Activated CD4-positive, alpha-beta T cell treated with anti-CD3 and anti-CD28 coated beads, Interleukin-2, Interleukin-6, amounts not matched to agents 100 ng/mL and 50 ng/mL, durations not matched to agents 16 hours and 8 hours (primary cell): ENCODE measurements at regions not wholly inside any gene's neighbourhood (a gene's known extent, or its start where the extent isn't known, plus 50 kb on each side); places are given as distances from the start of the nearest gene placed in this dataset.
"Not testable (repeated sequence)": the region's sequence is repeated elsewhere in the genome, so short reads cannot be mapped to it uniquely, and the experiment has no call there.

ENCODE experiments used
- DNase-seq: peaks from one replicate; pipeline ENCODE4 v3.0.0-alpha.2; 2020

DNA sequence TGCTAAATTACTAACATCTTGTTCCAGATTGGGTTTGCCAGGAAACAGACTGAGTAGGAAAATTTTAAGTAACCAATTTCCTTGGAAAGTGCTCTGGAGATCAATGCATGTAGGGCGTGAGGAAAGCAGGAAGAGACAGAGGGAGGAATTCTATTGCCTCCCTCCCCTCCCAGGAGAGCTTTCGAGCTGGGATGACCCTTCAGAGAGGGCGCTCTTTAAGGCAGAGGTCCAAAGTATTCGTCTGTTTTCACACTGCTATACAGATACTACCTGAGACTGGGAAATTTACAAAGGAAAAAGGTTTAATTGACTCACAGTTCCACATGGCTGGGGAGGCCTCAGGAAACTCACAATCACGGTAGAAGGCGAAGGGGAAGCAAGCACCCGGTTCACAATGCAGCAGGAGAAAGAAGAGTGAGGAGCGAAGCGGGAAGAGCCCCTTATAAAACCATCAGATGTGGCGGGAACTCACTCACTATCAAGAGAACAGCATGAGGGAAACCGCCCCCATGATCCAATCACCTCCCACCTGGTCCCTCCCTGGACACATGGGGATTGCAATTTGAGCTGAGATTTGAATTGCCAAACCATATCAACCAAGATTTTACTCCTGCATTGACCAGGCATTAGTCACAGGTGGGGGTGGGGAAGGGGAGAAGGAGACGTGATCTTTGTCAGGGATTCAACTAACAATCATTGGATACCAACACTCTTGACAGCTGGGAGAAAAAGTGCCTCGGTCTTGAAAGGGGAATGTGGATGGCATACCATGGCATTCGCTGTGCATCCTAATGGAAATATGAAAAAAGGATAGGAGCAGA lies 63.8 kb downstream of the SLITRK2 start:
- no peak for DNase-seq

DNA sequence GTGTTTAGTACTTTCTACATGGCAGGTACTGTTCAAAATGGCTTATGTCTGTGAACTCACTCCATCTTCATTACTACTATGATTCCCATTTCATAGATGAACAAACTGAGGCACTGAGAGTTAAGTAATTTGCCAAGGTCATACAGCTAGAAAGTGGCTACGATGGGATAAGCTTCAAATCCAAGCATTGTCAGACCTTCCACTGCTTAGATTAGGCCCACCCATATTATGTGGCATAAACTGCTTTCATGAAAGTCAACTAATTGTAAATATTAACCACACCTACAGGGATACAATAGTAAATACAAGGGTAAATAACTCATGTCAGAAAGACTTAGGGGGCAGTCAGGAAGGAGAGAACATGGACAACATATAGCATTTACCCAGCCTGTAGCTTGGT lies 68.8 kb downstream of the SLITRK2 start:
- DNase-seq: no peak

DNA sequence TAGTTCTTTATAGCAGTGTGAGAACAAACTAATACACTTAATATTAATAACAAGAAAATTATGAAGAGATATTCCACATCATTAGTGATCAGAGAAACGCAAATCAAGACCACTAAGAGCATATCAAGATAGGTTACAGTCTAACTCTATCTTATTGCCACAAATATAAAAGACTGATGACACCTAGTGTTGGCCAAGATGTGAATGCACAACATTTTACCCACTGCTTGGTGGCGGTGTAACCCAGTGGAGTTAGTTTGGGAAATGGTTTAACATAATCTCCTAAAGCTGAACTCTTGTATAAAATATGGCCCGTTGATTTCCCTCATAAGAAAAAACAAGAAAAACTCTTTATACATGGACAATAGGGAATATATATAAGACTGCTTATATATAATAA lies 92.4 kb downstream of the SLITRK2 start:
- no peak for DNase-seq

DNA sequence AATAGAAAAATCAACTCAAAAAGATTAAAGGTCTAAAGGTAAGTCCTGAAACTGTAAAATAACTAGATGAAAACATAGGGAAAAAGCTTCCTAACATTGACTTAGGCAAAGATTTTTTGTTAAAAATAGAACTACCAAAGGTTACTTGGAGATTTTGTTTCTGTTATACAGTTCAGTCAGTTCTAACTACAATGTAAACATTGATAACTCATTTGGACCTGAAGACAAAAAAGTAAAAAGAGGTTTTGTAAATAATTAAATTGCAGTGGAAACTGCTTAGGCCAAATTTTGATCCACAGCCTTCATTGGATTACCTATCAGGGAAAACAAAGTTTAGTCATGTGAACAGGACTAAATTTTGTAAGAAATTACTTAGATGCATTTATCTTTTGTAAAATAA lies 101.8 kb downstream of the SLITRK2 start:
- DNase-seq: no peak

DNA sequence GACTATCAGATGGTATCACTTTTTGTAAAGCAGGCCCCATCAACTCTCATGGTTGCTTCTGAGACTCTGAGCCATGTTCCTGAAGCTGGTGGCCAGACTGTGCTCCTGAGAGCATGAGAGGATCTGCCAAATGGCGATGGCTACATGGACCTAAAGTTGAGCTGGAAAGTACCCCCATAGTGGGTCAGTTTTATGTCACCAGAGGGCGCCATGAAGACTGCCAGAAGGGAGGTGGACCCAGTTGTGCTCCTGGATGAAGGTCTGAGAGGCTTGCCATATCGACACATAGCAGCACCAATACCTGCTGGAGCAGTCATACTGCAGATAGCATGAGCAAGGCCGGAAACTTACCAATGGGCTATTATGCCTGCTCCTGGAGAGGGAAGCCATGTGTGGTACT lies 105.7 kb downstream of the SLITRK2 start:
- no peak for DNase-seq

DNA sequence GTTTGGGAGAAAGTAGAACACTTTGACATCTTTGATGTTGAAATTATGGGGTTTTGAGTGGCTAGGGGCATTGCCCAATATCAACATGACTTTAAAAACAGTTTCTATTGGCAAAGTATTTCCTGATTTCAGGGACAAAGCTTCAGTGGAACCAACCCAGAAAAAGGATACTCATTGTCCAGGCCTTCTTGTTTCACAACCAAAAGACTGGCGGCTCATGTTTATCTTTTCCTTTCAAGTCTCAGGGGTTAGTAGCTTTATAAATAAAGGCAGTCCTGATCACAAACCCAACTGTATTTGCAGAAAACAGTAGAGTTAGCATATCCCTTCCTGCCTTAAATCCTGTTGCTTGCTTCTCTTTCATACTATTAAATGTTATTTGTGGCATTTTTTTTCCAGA lies 119.1 kb downstream of the SLITRK2 start:
- DNase-seq: no peak

DNA sequence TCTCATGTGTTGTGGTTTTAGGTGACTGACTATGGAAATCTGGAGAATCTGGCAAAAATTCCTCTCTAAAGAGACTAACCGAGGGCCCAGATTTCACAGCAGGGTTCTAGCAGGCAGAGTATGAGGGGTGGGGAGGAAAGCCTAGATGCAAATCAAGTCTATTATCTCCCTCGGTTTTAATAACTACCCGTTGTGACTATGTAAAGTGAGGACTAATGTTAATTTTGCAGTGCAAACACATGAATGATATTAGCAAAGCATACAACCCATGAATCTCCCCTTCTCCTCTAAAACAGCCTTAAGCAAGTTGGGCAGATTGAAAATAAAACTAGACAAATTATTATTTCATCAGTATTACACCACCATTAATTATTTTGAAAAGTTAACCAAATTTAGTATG lies 131.4 kb downstream of the SLITRK2 start:
- DNase-seq: no peak

DNA sequence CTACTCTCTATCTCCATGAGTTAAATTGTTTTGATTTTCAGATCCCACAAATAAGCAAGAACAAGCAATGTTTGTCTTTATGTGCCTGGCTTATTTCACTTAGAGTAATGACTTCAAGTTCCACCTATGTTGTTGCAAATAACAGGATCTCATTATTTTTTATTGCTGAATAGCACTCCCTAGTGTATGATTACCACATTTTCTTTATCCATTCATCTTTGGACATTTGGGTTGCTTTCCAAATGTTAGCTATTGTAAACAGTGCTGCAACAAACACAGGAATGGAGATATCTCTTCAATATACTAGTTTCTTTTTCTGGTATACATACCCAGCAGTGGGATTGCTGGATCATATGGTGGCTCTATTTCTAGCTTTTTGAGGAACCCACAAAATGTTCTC lies 136.0 kb downstream of the SLITRK2 start:
- no peak for DNase-seq

DNA sequence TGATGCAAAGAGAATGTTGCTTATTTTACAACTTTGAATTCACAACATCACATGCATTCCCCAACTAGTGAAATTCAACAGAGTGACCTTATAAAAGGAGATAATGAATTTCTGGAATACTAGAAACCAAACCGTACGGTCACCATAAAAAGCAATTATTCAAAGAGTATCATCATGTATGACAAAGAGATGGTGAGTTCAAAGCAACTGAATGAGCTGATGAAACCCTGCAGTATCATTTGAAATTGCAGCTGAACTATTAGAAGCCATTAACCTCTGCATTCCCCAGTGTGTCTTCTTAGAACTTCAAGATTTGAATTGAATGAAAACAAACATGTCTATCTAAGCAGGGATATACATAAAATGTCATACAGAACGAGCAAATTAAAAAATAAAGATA lies 172.4 kb downstream of the SLITRK2 start:
- DNase-seq: no peak

DNA sequence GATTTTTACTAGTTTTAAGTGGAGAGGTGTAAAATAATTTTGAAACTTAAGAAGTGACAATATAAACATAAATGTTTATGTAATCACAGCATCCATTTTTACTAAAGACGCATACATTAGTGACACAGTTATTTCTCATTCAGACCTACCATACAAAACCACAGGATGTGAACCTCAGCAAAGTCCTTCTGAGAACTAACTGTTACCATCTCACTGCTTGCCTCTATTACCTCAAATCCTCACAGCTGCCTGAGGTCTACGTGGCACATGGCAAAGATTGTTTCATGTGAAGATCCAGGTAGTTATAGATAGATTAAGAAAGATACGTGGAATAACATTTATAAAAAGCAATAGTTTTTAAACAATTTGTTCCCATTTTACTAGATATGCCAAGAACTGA lies 189.0 kb downstream of the SLITRK2 start:
- no peak for DNase-seq

DNA sequence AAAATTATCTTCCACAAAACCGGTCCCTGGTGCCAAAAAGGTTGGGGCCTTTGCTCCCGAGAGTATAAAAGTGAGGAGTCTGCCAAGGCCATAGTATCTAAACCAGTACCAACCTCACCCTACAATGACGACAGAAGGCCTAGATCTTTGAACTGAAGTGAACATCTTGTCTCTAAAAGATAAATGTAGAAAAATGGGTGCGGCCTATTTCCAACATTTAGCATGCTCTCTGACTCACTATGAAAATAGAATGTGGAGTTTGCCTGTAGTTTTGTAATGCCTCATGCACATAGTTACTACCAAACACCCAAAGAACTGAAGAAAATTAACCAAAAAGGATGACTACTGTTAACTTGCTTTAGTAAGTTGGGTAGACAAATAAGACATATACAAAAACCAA lies 218.4 kb downstream of the SLITRK2 start:
- no peak for DNase-seq

DNA sequence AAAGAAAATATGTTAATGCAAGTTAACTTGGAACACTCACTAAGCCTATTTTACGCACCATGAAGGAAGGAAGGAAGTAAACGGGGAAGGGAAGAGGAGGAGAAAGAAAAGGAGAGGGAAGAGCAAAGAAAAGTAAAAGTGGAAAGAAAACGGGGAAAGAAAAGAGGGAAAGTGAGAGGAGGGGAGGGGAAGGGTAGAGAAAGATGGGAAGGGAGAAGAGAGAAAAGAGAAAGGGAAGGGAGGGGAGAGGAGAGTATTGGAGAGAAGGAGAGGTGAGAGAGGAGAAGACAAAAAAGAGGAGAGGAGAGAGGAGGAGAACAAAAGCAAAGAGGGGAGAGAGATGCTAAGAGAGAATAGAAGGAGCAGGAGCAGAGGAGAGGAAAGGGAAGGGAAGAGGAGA lies 224.1 kb downstream of the SLITRK2 start:
- DNase-seq: no peak

DNA sequence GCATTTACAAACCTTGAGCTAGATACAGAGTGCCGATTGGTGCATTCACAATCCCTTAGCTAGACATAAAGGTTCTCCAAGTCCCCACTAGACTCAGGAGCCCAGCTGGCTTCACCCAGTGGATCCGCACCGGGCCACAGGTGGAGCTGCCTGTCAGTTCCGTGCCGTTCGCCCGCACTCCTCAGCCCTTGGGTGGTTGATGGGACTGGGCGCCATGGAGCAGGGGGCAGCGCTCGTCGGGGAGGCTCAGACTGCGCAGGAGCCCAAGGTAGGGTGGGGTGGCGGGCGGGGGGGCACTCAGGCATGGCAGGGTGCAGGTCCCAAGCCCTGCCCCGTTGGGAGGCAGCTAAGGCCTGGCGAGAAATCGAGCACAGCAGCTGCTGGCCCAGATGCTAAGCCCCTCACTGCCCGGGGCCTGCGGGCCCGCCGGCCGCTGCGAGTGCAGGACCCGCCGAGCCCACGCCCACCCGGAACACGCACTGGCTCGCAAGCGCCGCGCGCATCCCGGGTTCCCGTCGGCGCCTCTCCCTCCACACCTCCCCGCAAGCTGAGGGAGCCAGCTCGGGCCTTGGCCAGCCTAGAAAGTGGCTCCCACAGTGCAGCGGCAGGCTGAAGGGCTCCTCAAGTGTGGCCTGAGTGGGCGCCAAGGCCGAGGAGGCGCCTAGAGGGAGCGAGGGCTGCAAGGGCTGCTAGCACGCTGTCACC lies 228.5 kb downstream of the SLITRK2 start:
- not testable (repeated sequence) for DNase-seq

DNA sequence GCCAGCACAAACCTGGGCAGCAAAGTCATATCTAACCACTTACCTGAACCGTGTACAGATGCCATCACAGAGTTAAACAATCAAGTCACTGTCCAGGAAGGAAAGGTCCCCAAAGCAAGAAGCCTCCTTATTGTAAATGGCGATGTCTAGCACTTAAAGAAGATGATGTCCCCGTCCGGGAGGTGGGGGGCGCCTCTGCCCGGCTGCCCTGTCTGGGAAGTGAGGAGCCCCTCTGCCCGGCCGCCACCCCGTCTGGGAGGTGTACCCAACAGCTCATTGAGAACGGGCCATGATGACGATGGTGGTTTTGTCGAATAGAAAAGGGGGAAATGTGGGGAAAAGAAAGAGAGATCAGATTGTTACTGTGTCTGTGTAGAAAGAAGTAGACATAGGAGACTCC lies 231.9 kb downstream of the SLITRK2 start:
- not testable (repeated sequence) for DNase-seq

DNA sequence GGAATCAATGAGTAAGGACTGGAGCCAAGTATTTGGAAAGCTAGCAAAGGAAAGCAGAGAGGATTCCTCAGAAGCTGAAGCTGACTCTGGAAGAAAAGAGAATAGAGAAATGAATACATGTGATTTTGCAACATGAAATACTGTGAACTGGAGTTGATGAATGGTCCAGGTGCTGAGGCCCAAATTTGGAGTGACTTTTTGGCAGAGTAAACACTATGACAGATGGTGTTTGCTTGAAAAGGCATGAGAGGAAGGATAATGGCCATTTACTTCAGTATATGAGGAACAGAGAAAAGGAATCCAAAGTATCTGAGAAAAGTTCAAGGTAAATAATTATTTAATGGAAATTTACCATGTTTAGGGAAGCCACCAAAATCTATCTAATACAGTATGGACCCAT lies 236.7 kb downstream of the SLITRK2 start:
- no peak for DNase-seq

DNA sequence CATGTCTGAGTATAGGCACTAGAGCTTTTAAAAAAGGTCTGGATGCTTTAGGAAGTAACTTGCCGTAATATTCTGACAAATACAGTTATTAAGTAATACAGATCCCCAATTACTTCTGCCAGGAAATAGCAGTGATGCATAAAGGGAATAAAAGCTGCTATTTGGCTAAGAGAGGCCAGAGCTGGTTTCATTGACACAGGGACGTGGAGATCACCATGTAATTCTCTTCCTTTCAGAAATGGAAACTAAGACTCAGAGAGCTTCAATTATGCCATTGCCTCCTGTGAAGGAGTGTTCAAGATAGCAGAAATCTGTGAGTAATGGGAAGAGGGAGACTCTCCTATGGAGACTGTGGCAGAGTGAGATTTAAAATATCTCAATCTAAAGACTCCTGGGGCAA lies 238.1 kb downstream of the SLITRK2 start:
- DNase-seq: no peak

DNA sequence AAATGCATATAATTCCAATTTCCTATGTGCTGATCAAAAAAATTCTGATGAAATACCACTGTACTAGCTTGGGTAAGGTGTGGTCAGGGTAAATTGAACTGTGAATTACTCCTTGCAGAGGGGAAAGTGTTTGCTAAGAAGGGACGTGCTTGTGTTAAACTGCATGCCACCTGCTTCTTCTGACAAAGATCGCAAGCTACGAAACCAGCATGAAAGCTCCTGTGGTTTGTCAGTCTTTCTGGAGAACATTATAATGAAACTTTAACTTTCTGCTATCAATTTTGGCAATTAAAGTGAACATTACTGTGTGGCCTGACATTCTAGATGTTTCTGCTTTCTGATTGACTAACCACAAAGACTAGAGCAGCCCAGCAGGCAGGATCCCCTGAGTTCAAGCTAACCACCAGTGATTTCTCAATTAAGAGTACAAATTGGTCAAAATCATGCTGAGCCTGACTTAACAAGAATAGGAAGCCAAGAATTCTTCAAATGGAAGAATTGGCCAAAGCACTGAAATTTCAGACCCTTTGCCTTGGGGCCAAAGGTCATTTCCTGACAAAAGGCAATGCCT lies 239.0 kb downstream of the SLITRK2 start:
- peak; percentile 10 for DNase-seq

DNA sequence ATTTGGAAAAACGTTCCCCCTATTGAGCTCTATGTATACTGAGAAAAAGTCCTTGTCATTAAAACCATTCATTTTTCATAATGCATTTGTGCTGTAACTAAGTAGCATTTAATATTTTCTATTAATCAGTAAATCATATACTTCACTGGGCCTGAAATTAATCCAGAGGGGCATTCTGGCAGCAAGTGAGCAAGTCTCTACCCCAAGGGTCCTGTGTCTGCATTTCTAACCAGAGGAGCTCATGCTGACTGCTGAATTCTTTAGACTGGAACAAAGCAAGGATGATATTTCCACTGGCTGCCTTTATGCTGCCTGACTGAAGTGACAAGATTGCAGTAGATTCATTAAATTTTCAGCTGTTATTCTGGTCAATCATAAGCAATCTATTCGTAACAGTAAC lies 246.5 kb downstream of the SLITRK2 start:
- no peak for DNase-seq

DNA sequence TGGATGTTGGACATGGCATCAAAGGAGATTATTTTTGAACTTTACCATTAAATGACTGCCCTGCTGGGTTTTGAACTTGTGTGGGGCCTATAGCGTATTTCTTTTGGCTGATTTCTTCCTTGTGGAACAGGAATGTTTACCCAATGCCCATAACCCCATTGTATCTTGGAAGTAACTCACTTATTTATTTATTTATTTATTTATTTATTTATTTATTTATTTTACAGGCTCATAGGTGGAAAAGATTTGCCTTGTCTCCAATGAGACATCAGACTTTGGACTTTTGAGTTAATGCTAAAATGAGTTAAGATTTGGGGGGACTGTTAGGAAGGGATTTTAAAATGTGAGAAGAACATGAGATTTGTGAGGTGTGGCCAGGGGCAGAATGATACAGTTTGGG lies 273.1 kb downstream of the SLITRK2 start:
- DNase-seq: no peak

DNA sequence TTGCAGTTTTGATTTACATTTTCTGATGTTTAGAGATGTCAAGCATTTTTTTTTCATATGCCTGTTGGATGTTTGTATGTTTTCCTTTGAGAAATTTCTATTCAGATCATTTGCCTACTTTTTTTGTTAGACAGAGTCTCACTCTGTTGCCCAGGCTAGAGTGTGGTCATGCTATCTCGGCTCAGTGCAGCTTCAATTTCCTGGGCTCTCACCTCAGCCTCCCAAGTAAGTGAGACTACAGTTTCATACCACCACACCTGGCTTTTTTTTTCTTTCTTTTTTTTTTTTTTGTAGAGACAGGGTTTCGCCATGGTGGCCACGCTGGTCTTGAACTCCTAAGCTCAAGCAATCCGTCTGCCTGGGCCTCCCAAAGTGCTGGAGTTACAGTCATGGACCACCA lies 291.7 kb downstream of the SLITRK2 start:
- no peak for DNase-seq

DNA sequence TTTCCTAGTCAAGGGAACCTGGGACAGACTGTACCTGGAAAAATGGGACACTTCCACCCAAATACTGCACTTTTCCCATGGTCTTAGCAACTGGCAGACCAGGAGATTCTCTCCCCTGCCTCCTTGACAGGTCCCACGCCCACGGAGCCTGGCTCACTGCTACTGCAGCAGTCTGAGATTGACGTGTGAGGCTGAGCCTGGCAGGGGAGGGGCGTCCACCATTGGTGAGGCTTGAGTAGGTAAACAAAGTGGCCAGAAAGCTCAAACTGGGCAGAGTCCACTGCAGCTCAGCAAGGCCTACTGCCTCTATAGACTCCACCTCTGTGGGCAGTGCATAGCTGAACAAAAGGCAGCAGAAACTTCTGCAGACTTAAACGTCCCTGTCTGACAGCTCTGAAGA lies 301.4 kb downstream of the SLITRK2 start:
- not testable (repeated sequence) for DNase-seq

DNA sequence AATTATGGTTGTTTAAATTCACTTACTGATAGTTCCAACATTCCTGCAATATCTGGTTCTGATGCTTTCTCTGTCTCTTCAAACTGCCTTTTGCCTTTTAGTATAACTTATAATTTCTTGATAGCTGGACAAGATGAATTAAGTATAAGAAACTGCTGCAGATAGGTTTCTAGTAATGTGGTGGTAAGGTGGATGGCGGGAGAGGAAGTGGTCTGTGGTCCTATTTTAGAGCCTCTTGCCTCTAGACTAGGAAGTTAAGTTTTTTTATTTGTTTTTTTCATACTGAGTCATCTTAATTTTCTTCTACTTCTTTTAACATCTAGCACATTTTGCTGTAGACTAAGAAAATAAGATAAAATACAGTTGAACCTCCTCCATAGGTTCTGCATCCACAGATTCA lies 310.0 kb downstream of the SLITRK2 start:
- DNase-seq: no peak

DNA sequence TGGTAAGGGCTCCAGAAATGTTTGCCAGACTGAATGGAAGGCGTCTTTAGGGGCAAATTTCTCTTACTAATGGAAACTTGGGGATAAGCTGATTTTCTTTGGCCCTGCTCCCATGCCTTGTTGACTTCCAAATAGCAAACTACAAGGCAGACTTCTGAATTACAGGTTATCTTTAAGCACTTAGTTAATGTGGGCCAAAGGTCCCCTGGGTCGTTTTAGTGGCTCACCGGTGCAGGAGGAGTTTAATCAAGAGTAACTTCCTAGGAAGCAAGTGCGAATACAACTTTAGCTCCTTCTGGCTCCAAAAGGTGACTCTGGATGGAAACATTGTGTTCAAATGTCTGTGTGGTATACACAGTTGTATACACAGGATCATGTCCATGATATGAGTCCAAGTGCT lies 323.6 kb downstream of the SLITRK2 start:
- DNase-seq: no peak

DNA sequence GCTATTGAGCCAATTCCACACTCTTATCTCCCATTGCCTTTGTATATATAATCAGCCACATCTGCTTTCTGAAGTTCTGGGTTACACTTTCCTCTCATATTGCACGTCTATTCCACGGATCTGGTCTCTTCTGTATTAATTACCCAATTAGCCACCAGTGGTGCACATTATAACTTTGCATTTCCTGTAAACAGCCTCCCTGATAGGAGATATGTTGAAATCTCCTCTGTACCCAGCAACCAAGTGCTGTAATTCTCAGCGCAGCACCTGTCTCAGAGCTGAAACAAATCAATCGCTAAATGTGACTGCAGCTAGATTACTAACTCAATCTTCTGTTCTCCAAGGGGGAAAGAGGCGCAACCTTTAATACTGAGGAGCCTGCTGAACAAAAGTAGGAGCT lies 326.4 kb downstream of the SLITRK2 start:
- DNase-seq: no peak
